HCT116 (cell line): ENCODE measurements at regions not wholly inside any gene's neighbourhood (a gene's known extent, or its start where the extent isn't known, plus 50 kb on each side); places are given as distances from the start of the nearest gene placed in this dataset.

Source experiments
- ATAC-seq: fragments of 200-7000 bp; cut with Tn5 transposase; 2 replicates; pipeline ENCODE4 v1.9.1; 2020; ENCODE audit warnings: mild to moderate bottlenecking, moderate library complexity
- BruUV-seq: library from RNA; stranded (reverse); fragments of 400-500 nt; replicated peaks from 2 replicates; lab custom pipeline; 2021; lab: Mats Ljungman, UMichigan
- CTCF ChIA-PET: fragments of 300-600 bp; sonication (Branson Sonifier 250); formaldehyde crosslinking; loops from one replicate; lab custom pipeline; 2021; ENCODE audit warnings: antibody characterized with exemption; lab: Charles Lee
- POLR2A ChIA-PET: fragments of 300-600, 350-600 bp; sonication (Branson Sonifier 250); formaldehyde crosslinking; loops from one replicate; lab custom pipeline; 2021; ENCODE audit warnings: antibody characterized with exemption; lab: Charles Lee
- RAD21 ChIA-PET, 2 experiments: fragments of 300-600 bp; sonication (Branson Sonifier 250); formaldehyde crosslinking; loops; one replicate each; lab custom pipeline; 2023; ENCODE audit warnings: low total read pairs in 2 of 2; ENCODE audit not compliant: uncharacterized antibody in 2 of 2, unreplicated experiment in 2 of 2, low non-redundant PET in 1 of 2; lab: Charles Lee
- DNase-seq: peaks from one replicate; pipeline ENCODE4 v3.0.0-alpha.2; 2010; ENCODE audit warnings: low read depth, low spot score
- H2AFZ ChIP-seq: fragments of 200-600 bp; shearing (Covaris generic), sonication (generic); 2 replicates; pipeline ENCODE4 v1.6.1; 2017; ENCODE audit warnings: low read depth, mixed run types, mixed read lengths, antibody characterized with exemption, low read length; ENCODE audit not compliant: poor library complexity, severe bottlenecking
- H3K27ac ChIP-seq: 2 replicates; pipeline ENCODE4 v1.5.1; 2012; ENCODE audit warnings: low read depth, low read length
- H3K27me3 ChIP-seq: fragments of 200-600 bp; sonication (generic); 2 replicates; pipeline ENCODE4 v1.6.1; 2016; ENCODE audit warnings: mixed run types, low read length, mixed read lengths; ENCODE audit not compliant: insufficient read depth
- H3K36me3 ChIP-seq, 2 experiments: fragments of 200-500 bp in 1 of 2; fragments of 200-600 bp in 1 of 2; sonication (Bioruptor generic) in 1 of 2; sonication (generic) in 1 of 2; 2 replicates each; pipeline versions ENCODE4 v1.5.1 to v1.6.1; 2014 to 2016; ENCODE audit warnings: low read length in 2 of 2, inconsistent platforms in 1 of 2, mixed read lengths in 1 of 2, mixed run types in 1 of 2; ENCODE audit not compliant: insufficient read depth in 2 of 2, control insufficient read depth in 1 of 2
- H3K4me1 ChIP-seq, 2 experiments: fragments of 200-600 bp in 1 of 2; sonication (generic) in 1 of 2; 2 replicates each; pipeline versions ENCODE4 v1.5.1 to v1.6.1; 2012 to 2017; ENCODE audit warnings: low read length in 2 of 2, inconsistent platforms in 1 of 2, mild to moderate bottlenecking in 1 of 2, mixed read lengths in 1 of 2, mixed run types in 1 of 2, moderate library complexity in 1 of 2; ENCODE audit not compliant: insufficient read depth in 2 of 2, control insufficient read depth in 1 of 2
- H3K4me2 ChIP-seq: fragments of 200-600 bp; sonication (generic); 2 replicates; pipeline ENCODE4 v1.6.1; 2017; ENCODE audit warnings: mixed run types, low read length, mixed read lengths
- H3K4me3 ChIP-seq, 2 experiments: fragments of 200-600 bp in 1 of 2; sonication (generic) in 1 of 2; replicated peaks in 1 of 2; 2 replicates each; pipeline ENCODE4 v1.5.1; 2011 to 2016; ENCODE audit warnings: low read length in 2 of 2, control low read depth in 1 of 2, low read depth in 1 of 2, mild to moderate bottlenecking in 1 of 2, mixed read lengths in 1 of 2, mixed run types in 1 of 2
- H3K79me2 ChIP-seq: fragments of 200-600 bp; sonication (generic); 2 replicates; pipeline ENCODE4 v1.6.1; 2017; ENCODE audit warnings: mild to moderate bottlenecking, mixed run types, low read length, moderate library complexity, mixed read lengths; ENCODE audit not compliant: insufficient read depth
- H3K9ac ChIP-seq: fragments of 200-600 bp; sonication (generic); 2 replicates; pipeline ENCODE4 v1.6.1; 2016; ENCODE audit warnings: low read length, mixed read lengths
- H3K9me2 ChIP-seq: fragments of 200-600 bp; sonication (generic), shearing (Covaris generic); 2 replicates; pipeline ENCODE4 v1.6.1; 2017; ENCODE audit warnings: mixed run types, mild to moderate bottlenecking, moderate library complexity; ENCODE audit not compliant: insufficient read depth
- H3K9me3 ChIP-seq, 2 experiments: fragments of 200-500 bp in 1 of 2; fragments of 200-600 bp in 1 of 2; sonication (Bioruptor generic) in 1 of 2; sonication (generic) in 1 of 2; 2 replicates each; pipeline ENCODE4 v1.6.1; 2014 to 2017; ENCODE audit warnings: low read length in 2 of 2, mixed read lengths in 2 of 2, inconsistent platforms in 1 of 2, low read depth in 1 of 2, mild to moderate bottlenecking in 1 of 2, mixed run types in 1 of 2, moderate library complexity in 1 of 2; ENCODE audit not compliant: control insufficient read depth in 1 of 2, insufficient read depth in 1 of 2
- H4K20me1 ChIP-seq: fragments of 200-600 bp; sonication (generic), shearing (Covaris generic); 2 replicates; pipeline ENCODE4 v1.6.1; 2017; ENCODE audit warnings: mixed run types, mild to moderate bottlenecking, moderate library complexity; ENCODE audit not compliant: insufficient read depth
- EZH2 ChIP-seq: fragments of 200-600 bp; sonication (generic); IDR thresholded peaks from 2 replicates; pipeline ENCODE4 v1.6.1; 2017; ENCODE audit warnings: antibody characterized with exemption, mixed run types
- ZBTB33 ChIP-seq: IDR thresholded peaks from 2 replicates; pipeline ENCODE4 v1.6.1; 2011; ENCODE audit warnings: mild to moderate bottlenecking, low read length, moderate library complexity; ENCODE audit not compliant: insufficient replicate concordance; ENCODE audit errors: extremely low read depth
- intact Hi-C: fragments of 100-400 bp; cut with micrococcal nuclease; formaldehyde crosslinking; loops from 2 replicates; pipeline ENCODE4 v1.10.0; 2022
- TF ChIP-seq, protein P1 (sequence below), 3 experiments: fragments of 200-600 bp in 1 of 3; sonication (generic) in 1 of 3; IDR thresholded peaks in 2 of 3; conservative IDR thresholded peaks in 1 of 3; 2 replicates each; pipeline ENCODE4 v1.5.1; 2012 to 2017; ENCODE audit warnings: low read depth in 2 of 3, low read length in 2 of 3, antibody characterized with exemption in 1 of 3, borderline replicate concordance in 1 of 3, control low read depth in 1 of 3, mild to moderate bottlenecking in 1 of 3, mixed read lengths in 1 of 3, mixed run types in 1 of 3, moderate library complexity in 1 of 3; ENCODE audit not compliant: insufficient read depth in 1 of 3

DNA sequence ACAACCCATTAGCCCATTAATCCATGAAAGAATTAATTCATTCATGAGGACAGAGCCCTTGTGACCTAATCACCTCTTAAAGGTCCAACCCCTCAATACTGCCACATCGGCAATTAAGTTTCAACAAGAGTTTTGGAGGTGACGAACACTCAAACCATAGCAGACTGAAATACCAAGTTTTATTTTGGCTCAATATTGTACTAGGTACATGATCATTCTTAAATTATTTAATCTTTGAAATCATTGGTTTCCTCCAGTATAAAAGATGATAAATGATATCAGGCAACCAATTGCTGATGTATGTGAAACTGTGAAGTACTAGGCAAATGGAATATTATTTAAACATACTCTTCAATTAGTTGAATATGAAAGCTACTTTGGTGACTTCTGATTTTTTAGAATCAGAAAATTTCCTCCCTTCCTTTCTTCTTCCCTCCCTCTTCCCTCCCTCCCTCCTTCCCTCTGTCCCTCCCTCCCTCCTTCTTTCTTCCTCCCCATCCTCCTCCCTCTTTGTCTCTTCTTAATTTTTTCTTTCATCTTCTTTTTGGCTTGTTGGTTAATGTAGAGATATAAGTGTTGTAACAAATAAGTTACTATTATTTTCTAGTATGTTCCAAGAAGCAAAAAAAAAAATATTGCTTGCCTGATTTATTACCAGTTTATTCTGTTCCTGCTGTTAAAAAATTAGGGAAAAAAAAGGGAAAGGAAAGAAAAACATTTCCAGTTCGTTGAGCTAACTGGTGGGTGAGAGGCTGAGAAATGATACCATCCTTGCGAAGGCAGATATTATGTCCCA, 233.9 kb upstream of the ZNF217 start:
- ChIA-PET RAD21 (interaction anchor here in 1 of 2 experiments (0.6 kb wide), 1 partner anchor 194 kb away, joined by 3 read pairs; no protein-coding TSS in a partner anchor), POLR2A (interaction anchor here (0.5 to 1.8 kb wide), 2 partner anchors 190 to 205 kb away, joined by 3 to 5 read pairs; no protein-coding TSS in a partner anchor)
- ATAC-seq (no peak), DNase-seq (no peak)
- no peaks in the 10 kb centered on the region for H3K9me2 ChIP-seq
- peak overlapping the region; percentile 83 for H3K4me2 ChIP-seq
- H3K27me3 ChIP-seq, result no peaks in the 10 kb centered on the region
- no peaks in the 10 kb centered on the region for H3K9me3 ChIP-seq
- H3K4me1 ChIP-seq, result peaks cover 33 to 43% of the 10 kb centered on the region in 2 experiments
- H3K4me3 ChIP-seq, result peak overlapping the region; percentile 32 to 52; a peak in 3 of 4 replicates
- TF ChIP-seq EZH2 (no peak), ZBTB33 (no peak)
- TF ChIP-seq, protein P1, sequence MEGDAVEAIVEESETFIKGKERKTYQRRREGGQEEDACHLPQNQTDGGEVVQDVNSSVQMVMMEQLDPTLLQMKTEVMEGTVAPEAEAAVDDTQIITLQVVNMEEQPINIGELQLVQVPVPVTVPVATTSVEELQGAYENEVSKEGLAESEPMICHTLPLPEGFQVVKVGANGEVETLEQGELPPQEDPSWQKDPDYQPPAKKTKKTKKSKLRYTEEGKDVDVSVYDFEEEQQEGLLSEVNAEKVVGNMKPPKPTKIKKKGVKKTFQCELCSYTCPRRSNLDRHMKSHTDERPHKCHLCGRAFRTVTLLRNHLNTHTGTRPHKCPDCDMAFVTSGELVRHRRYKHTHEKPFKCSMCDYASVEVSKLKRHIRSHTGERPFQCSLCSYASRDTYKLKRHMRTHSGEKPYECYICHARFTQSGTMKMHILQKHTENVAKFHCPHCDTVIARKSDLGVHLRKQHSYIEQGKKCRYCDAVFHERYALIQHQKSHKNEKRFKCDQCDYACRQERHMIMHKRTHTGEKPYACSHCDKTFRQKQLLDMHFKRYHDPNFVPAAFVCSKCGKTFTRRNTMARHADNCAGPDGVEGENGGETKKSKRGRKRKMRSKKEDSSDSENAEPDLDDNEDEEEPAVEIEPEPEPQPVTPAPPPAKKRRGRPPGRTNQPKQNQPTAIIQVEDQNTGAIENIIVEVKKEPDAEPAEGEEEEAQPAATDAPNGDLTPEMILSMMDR (IDR thresholded peaks at IDR 0.05 in 2 of 3, conservative IDR thresholded peaks at IDR 0.05 in 1 of 3; ENCODE audit: borderline replicate concordance in 1 of 3, insufficient read depth in 1 of 3, low read depth in 2 of 3, low read length in 2 of 3), result no peak
- TF ChIP-seq, all 23 proteins: peak for 0
- H3K36me3 ChIP-seq, result no peaks in the 10 kb centered on the region
- H3K79me2 ChIP-seq, result no peaks in the 10 kb centered on the region
- H4K20me1 ChIP-seq, result no peaks in the 10 kb centered on the region
- peak overlapping the region; percentile 60 for H2AFZ ChIP-seq
- CTCF ChIA-PET, result no interaction called here
- no TSS peak for BruUV-seq
- H3K27ac ChIP-seq, result peak overlapping the region; percentile 97
- H3K9ac ChIP-seq, result peak overlapping the region; percentile 82
- intact Hi-C loops, result no loop called here
